DOHH2 (cell line): ENCODE measurements at regions not wholly inside any gene's neighbourhood (a gene's known extent, or its start where the extent isn't known, plus 50 kb on each side); places are given as distances from the start of the nearest gene placed in this dataset.

ENCODE experiments used
- H3F3A ChIP-seq: fragments of 200-600 bp; sonication (generic), shearing (Covaris generic); 2 replicates; pipeline ENCODE4 v1.6.0; 2016; ENCODE audit warnings: antibody characterized with exemption, mild to moderate bottlenecking; ENCODE audit not compliant: control insufficient read depth, insufficient read depth
- H3K27ac ChIP-seq: fragments of 200-600 bp; sonication (generic); 2 replicates; pipeline ENCODE4 v1.5.1; 2014; ENCODE audit warnings: low read depth, mild to moderate bottlenecking, low read length, moderate library complexity
- H3K27me3 ChIP-seq: fragments of 200-600 bp; sonication (generic); 2 replicates; pipeline ENCODE4 v1.6.1; 2014; ENCODE audit warnings: mild to moderate bottlenecking, low read length, mixed read lengths; ENCODE audit not compliant: control insufficient read depth
- H3K36me3 ChIP-seq: fragments of 200-600 bp; sonication (generic); 2 replicates; pipeline ENCODE4 v1.6.1; 2014; ENCODE audit warnings: mild to moderate bottlenecking, low read length, moderate library complexity, mixed read lengths; ENCODE audit not compliant: control insufficient read depth
- H3K4me1 ChIP-seq: fragments of 200-600 bp; sonication (generic); 2 replicates; pipeline ENCODE4 v1.6.1; 2014; ENCODE audit warnings: mild to moderate bottlenecking, low read length, mixed read lengths; ENCODE audit not compliant: control insufficient read depth
- H3K4me2 ChIP-seq: fragments of 200-600 bp; sonication (generic); 2 replicates; pipeline ENCODE4 v1.6.0; 2014; ENCODE audit warnings: mild to moderate bottlenecking, low read length, moderate library complexity
- H3K4me3 ChIP-seq: fragments of 200-600 bp; sonication (generic); 2 replicates; pipeline ENCODE4 v1.5.1; 2014; ENCODE audit warnings: mild to moderate bottlenecking, low read length, mixed read lengths
- H3K79me2 ChIP-seq: fragments of 200-600 bp; sonication (generic); 2 replicates; pipeline ENCODE4 v1.6.1; 2014; ENCODE audit warnings: mild to moderate bottlenecking, low read length, mixed read lengths; ENCODE audit not compliant: control insufficient read depth
- H3K9me2 ChIP-seq: fragments of 200-600 bp; sonication (generic); replicated peaks from 2 replicates; pipeline ENCODE4 v1.6.1; 2014; ENCODE audit warnings: mild to moderate bottlenecking, low read length, mixed read lengths; ENCODE audit not compliant: control insufficient read depth
- H3K9me3 ChIP-seq: fragments of 200-600 bp; sonication (generic); 2 replicates; pipeline ENCODE4 v1.6.1; 2014; ENCODE audit warnings: antibody characterized with exemption, low read length, mixed read lengths; ENCODE audit not compliant: control insufficient read depth, insufficient read depth
- H4K20me1 ChIP-seq: fragments of 200-600 bp; sonication (generic); 2 replicates; pipeline ENCODE4 v1.6.0; 2014; ENCODE audit warnings: low read depth, mild to moderate bottlenecking, antibody characterized with exemption, low read length, moderate library complexity; ENCODE audit not compliant: control insufficient read depth, insufficient read depth
- CTCF ChIP-seq: fragments of 200-600 bp; sonication (generic); IDR thresholded peaks from one replicate; pipeline ENCODE4 v1.5.1; 2014; ENCODE audit warnings: antibody characterized with exemption, mild to moderate bottlenecking, low read depth, low read length; ENCODE audit not compliant: poor library complexity, severe bottlenecking
- EZH2phosphoT487 ChIP-seq: fragments of 200-600 bp; sonication (generic); IDR thresholded peaks from 2 replicates; pipeline ENCODE4 v1.6.1; 2017; ENCODE audit warnings: borderline replicate concordance, mild to moderate bottlenecking, antibody characterized with exemption, low read length, moderate library complexity, mixed read lengths

GRCh38 chr9:115209601-115210306 lies 91.8 kb upstream of the TNC start:
- H3K36me3 ChIP-seq: no peaks in the 10 kb centered on the region
- H3K27ac ChIP-seq: no peak overlapping the region
- H3K4me1 ChIP-seq: peaks cover 9% of the 10 kb centered on the region
- H3K9me3 ChIP-seq: no peaks in the 10 kb centered on the region
- H3K9me2 ChIP-seq: no peaks in the 10 kb centered on the region
- no peaks in the 10 kb centered on the region for H4K20me1 ChIP-seq
- TF ChIP-seq CTCF: no peak
- H3K4me2 ChIP-seq: no peak overlapping the region
- H3F3A ChIP-seq: no peaks in the 10 kb centered on the region
- no peak overlapping the region for H3K4me3 ChIP-seq
- peaks cover 50% of the 10 kb centered on the region for H3K27me3 ChIP-seq
- H3K79me2 ChIP-seq: no peaks in the 10 kb centered on the region

GRCh38 chr9:115210699-115211098 lies 92.7 kb upstream of the TNC start:
- Histone ChIP-seq H3K9me2 (no peaks in the 10 kb centered on the region), H3K4me2 (no peak overlapping the region), H3K4me1 (peaks cover 9% of the 10 kb centered on the region), H3K36me3 (no peaks in the 10 kb centered on the region), H3K9me3 (no peaks in the 10 kb centered on the region), H3K79me2 (no peaks in the 10 kb centered on the region), H3F3A (no peaks in the 10 kb centered on the region), H4K20me1 (no peaks in the 10 kb centered on the region), H3K4me3 (no peak overlapping the region), H3K27ac (no peak overlapping the region), H3K27me3 (peaks cover 44% of the 10 kb centered on the region)
- no peak for TF ChIP-seq CTCF
- TF ChIP-seq EZH2phosphoT487: no peak

- no peak overlapping the region for H3K4me3 ChIP-seq
- no peaks in the 10 kb centered on the region for H4K20me1 ChIP-seq
- TF ChIP-seq EZH2phosphoT487 (no peak), CTCF (no peak)
- H3K9me3 ChIP-seq: no peaks in the 10 kb centered on the region
- no peaks in the 10 kb centered on the region for H3K9me2 ChIP-seq
- H3F3A ChIP-seq: no peaks in the 10 kb centered on the region
- no peaks in the 10 kb centered on the region for H3K79me2 ChIP-seq
- peaks cover 9% of the 10 kb centered on the region for H3K4me1 ChIP-seq
- H3K27me3 ChIP-seq: peaks cover 41% of the 10 kb centered on the region
- no peaks in the 10 kb centered on the region for H3K36me3 ChIP-seq
- no peak overlapping the region for H3K4me2 ChIP-seq
- no peak overlapping the region for H3K27ac ChIP-seq
Measured at GRCh38 chr9:115211413-115212124, 93.6 kb upstream of the TNC start.
